ENCODE measurements at regions not wholly inside any gene's neighbourhood (a gene's known extent, or its start where the extent isn't known, plus 50 kb on each side); places are given as distances from the start of the nearest gene placed in this dataset.

GRCh38 chr6:22098601-22099031 lies 198.2 kb downstream of the PRL start:
- H3K27ac ChIP-seq (ENCODE audit: low read length), result no peak overlapping the region

GRCh38 chr6:22099231-22099630 lies 197.6 kb downstream of the PRL start:
- Histone ChIP-seq H3K9me3 (replicated peaks; ENCODE audit: insufficient read depth, low read length) (no peaks in the 10 kb centered on the region; the same call in 1 of the 2 replicates), H3K79me2 (ENCODE audit: low read length) (no peaks in the 10 kb centered on the region), H3K27ac (ENCODE audit: low read length) (no peak overlapping the region), H3K4me2 (ENCODE audit: low read depth, low read length) (no peak overlapping the region), H3K4me1 (ENCODE audit: low read length) (no peaks in the 10 kb centered on the region), H3F3A (ENCODE audit: insufficient read depth, low read length) (no peaks in the 10 kb centered on the region), H3K36me3 (replicated peaks; ENCODE audit: insufficient read depth, low read length) (no peaks in the 10 kb centered on the region), H3K9ac (ENCODE audit: low read length) (no peak overlapping the region), H2AFZ (ENCODE audit: low read length) (no peak overlapping the region), H3K27me3 (replicated peaks; ENCODE audit: insufficient read depth, low read length) (no peaks in the 10 kb centered on the region), H3K9me2 (replicated peaks; ENCODE audit: insufficient read depth, low read length) (no peaks in the 10 kb centered on the region), H3K4me3 (ENCODE audit: low read length) (no peak overlapping the region), H4K20me1 (ENCODE audit: insufficient read depth, low read length) (no peaks in the 10 kb centered on the region)
- no peak for TF ChIP-seq EZH2 (optimal IDR thresholded peaks at IDR 0.05; ENCODE audit: low read depth, low read length)
- TF ChIP-seq EZH2phosphoT487 (IDR thresholded peaks at IDR 0.05; ENCODE audit: low read length), result no peak
- no peak for TF ChIP-seq CTCF (IDR thresholded peaks at IDR 0.05; ENCODE audit: low read length)
- no peak for DNase-seq

More at GRCh38 chr6:22098601-22099031, 198.2 kb downstream of the PRL start:
- no peaks in the 10 kb centered on the region for H3F3A ChIP-seq (ENCODE audit: insufficient read depth, low read length)
- H3K36me3 ChIP-seq (replicated peaks; ENCODE audit: insufficient read depth, low read length), result no peaks in the 10 kb centered on the region
- no peaks in the 10 kb centered on the region for H3K79me2 ChIP-seq (ENCODE audit: low read length)
- H3K4me1 ChIP-seq (ENCODE audit: low read length), result no peaks in the 10 kb centered on the region
- TF ChIP-seq CTCF (IDR thresholded peaks at IDR 0.05; ENCODE audit: low read length) (no peak), EZH2phosphoT487 (IDR thresholded peaks at IDR 0.05; ENCODE audit: low read length) (no peak), EZH2 (optimal IDR thresholded peaks at IDR 0.05; ENCODE audit: low read depth, low read length) (no peak)
- H3K4me3 ChIP-seq (ENCODE audit: low read length), result no peak overlapping the region
- no peaks in the 10 kb centered on the region for H3K27me3 ChIP-seq (replicated peaks; ENCODE audit: insufficient read depth, low read length)
- no peaks in the 10 kb centered on the region for H4K20me1 ChIP-seq (ENCODE audit: insufficient read depth, low read length)
- no peaks in the 10 kb centered on the region for H3K9me2 ChIP-seq (replicated peaks; ENCODE audit: insufficient read depth, low read length)
- no peak overlapping the region for H3K4me2 ChIP-seq (ENCODE audit: low read depth, low read length)
- no peak overlapping the region for H3K9ac ChIP-seq (ENCODE audit: low read length)
- no peak overlapping the region for H2AFZ ChIP-seq (ENCODE audit: low read length)
- no peak for DNase-seq
- no peaks in the 10 kb centered on the region; the same call in 1 of the 2 replicates for H3K9me3 ChIP-seq (replicated peaks; ENCODE audit: insufficient read depth, low read length)

GRCh38 chr6:22099923-22100322 lies 196.9 kb downstream of the PRL start:
- Histone ChIP-seq H3K27me3 (replicated peaks; ENCODE audit: insufficient read depth, low read length) (no peaks in the 10 kb centered on the region), H3F3A (ENCODE audit: insufficient read depth, low read length) (no peaks in the 10 kb centered on the region), H3K4me2 (ENCODE audit: low read depth, low read length) (no peak overlapping the region), H4K20me1 (ENCODE audit: insufficient read depth, low read length) (no peaks in the 10 kb centered on the region), H3K79me2 (ENCODE audit: low read length) (no peaks in the 10 kb centered on the region), H3K27ac (ENCODE audit: low read length) (no peak overlapping the region), H3K4me3 (ENCODE audit: low read length) (no peak overlapping the region), H3K9ac (ENCODE audit: low read length) (no peak overlapping the region), H3K9me2 (replicated peaks; ENCODE audit: insufficient read depth, low read length) (no peaks in the 10 kb centered on the region), H3K4me1 (ENCODE audit: low read length) (no peaks in the 10 kb centered on the region), H2AFZ (ENCODE audit: low read length) (no peak overlapping the region), H3K36me3 (replicated peaks; ENCODE audit: insufficient read depth, low read length) (no peaks in the 10 kb centered on the region), H3K9me3 (replicated peaks; ENCODE audit: insufficient read depth, low read length) (no peaks in the 10 kb centered on the region; the same call in 1 of the 2 replicates)
- TF ChIP-seq EZH2phosphoT487 (IDR thresholded peaks at IDR 0.05; ENCODE audit: low read length), result no peak
- TF ChIP-seq EZH2 (optimal IDR thresholded peaks at IDR 0.05; ENCODE audit: low read depth, low read length), result no peak
- TF ChIP-seq CTCF (IDR thresholded peaks at IDR 0.05; ENCODE audit: low read length), result no peak
- DNase-seq, result no peak

Data from MM.1S (cell line).